IMR-90 (cell line): ENCODE measurements at regions not wholly inside any gene's neighbourhood (a gene's known extent, or its start where the extent isn't known, plus 50 kb on each side); places are given as distances from the start of the nearest gene placed in this dataset.

ENCODE experiments used
- TF ChIP-seq, protein P1 (sequence below): fragments of 150-350 bp; IDR thresholded peaks from 2 replicates; pipeline ENCODE4 v1.6.1; 2017; ENCODE audit warnings: mild to moderate bottlenecking, antibody characterized with exemption, low read length, low read depth
- TF ChIP-seq, protein P2 (sequence below): conservative IDR thresholded peaks from 2 replicates; pipeline ENCODE4 v1.5.1; 2012; ENCODE audit warnings: mild to moderate bottlenecking, low read depth, low read length, improper control_type of control experiment

DNA sequence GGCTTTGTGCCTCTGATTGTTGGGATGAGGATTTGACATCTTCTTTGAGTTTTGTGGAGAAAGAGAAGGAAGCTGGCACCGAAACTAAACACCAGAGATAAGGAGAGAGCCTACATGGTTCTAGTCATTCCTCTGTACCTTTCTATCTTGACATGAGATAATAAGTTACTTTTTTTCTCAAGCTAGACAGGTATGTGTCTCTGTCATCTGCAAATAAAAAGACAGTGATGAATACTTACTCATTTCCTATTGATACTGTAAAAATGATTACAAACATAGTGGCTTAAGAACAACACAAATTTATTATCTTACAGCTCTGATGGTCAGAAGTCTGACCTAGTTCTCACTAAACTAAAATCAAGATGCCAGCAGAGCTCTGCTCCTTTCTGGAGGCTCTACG, 1391.2 kb downstream of the STIM2 start:
- TF ChIP-seq, protein P1, sequence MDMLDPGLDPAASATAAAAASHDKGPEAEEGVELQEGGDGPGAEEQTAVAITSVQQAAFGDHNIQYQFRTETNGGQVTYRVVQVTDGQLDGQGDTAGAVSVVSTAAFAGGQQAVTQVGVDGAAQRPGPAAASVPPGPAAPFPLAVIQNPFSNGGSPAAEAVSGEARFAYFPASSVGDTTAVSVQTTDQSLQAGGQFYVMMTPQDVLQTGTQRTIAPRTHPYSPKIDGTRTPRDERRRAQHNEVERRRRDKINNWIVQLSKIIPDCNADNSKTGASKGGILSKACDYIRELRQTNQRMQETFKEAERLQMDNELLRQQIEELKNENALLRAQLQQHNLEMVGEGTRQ = no peak
- TF ChIP-seq, protein P2, sequence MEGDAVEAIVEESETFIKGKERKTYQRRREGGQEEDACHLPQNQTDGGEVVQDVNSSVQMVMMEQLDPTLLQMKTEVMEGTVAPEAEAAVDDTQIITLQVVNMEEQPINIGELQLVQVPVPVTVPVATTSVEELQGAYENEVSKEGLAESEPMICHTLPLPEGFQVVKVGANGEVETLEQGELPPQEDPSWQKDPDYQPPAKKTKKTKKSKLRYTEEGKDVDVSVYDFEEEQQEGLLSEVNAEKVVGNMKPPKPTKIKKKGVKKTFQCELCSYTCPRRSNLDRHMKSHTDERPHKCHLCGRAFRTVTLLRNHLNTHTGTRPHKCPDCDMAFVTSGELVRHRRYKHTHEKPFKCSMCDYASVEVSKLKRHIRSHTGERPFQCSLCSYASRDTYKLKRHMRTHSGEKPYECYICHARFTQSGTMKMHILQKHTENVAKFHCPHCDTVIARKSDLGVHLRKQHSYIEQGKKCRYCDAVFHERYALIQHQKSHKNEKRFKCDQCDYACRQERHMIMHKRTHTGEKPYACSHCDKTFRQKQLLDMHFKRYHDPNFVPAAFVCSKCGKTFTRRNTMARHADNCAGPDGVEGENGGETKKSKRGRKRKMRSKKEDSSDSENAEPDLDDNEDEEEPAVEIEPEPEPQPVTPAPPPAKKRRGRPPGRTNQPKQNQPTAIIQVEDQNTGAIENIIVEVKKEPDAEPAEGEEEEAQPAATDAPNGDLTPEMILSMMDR = no peak
